ENCODE measurements at regions not wholly inside any gene's neighbourhood (a gene's known extent, or its start where the extent isn't known, plus 50 kb on each side); places are given as distances from the start of the nearest gene placed in this dataset.

- intact Hi-C loops (cut with DNase I; ENCODE audit: low total_unique reads), result no loop called here
- WGBS, 2 donors (ENCODE audit: low coverage in 1 of 2), result 97% methylated on average over 5 to 25 of the region's 25 CpGs
- TF ChIP-seq POLR2A (IDR thresholded peaks at IDR 0.05) (no peak), POLR2AphosphoS5 (IDR thresholded peaks at IDR 0.05) (no peak), EP300 (IDR thresholded peaks at IDR 0.05; ENCODE audit: low read depth) (no peak), CTCF (IDR thresholded peaks at IDR 0.05) (no peak)
- Histone ChIP-seq H3K27ac (no peak overlapping the region), H3K4me3 (no peak overlapping the region), H3K36me3 (no peaks in the 10 kb centered on the region), H3K27me3 (no peaks in the 10 kb centered on the region), H3K4me1 (no peaks in the 10 kb centered on the region), H3K9me3 (peaks cover 0 to 3% of the 10 kb centered on the region in 2 donors)
- no peak for DNase-seq
- in situ Hi-C loops (cut with MboI; ENCODE audit: low pct_ligation_motif_present in 1 of 4, low pct_unique_long_range_greater_than_20kb in 1 of 4, low sequenced_read_pairs in 3 of 4), result no loop called here
These were observed 453.8 kb upstream of the CNTN5 start for GRCh38 chr11:98566978-98567377.

GRCh38 chr11:98568013-98568412 lies 452.7 kb upstream of the CNTN5 start:
- 40 to 42% methylated on average over 2 of the region's 2 CpGs for WGBS, 2 donors (ENCODE audit: low coverage in 1 of 2)

GRCh38 chr11:98572941-98573340 lies 447.8 kb upstream of the CNTN5 start:
- no peaks in the 10 kb centered on the region for H3K9me3 ChIP-seq
- 43 to 56% methylated on average over 1 of the region's 1 CpG for WGBS, 2 donors (ENCODE audit: low coverage in 1 of 2)
- intact Hi-C loops (cut with DNase I; ENCODE audit: low total_unique reads) (no loop called here), in situ Hi-C loops (cut with MboI; ENCODE audit: low pct_ligation_motif_present in 1 of 4, low pct_unique_long_range_greater_than_20kb in 1 of 4, low sequenced_read_pairs in 3 of 4) (no loop called here)
- no peaks in the 10 kb centered on the region for H3K4me1 ChIP-seq
- no peaks in the 10 kb centered on the region for H3K27me3 ChIP-seq
- no peak for TF ChIP-seq CTCF (IDR thresholded peaks at IDR 0.05)
- TF ChIP-seq EP300 (IDR thresholded peaks at IDR 0.05; ENCODE audit: low read depth), result no peak
- TF ChIP-seq POLR2A (IDR thresholded peaks at IDR 0.05), result no peak
- no peak for DNase-seq
- no peaks in the 10 kb centered on the region for H3K36me3 ChIP-seq
- no peak overlapping the region for H3K4me3 ChIP-seq
- no peak overlapping the region for H3K27ac ChIP-seq

More at GRCh38 chr11:98568013-98568412, 452.7 kb upstream of the CNTN5 start:
- no peak overlapping the region for H3K27ac ChIP-seq
- H3K4me3 ChIP-seq, result no peak overlapping the region
- H3K36me3 ChIP-seq, result no peaks in the 10 kb centered on the region
- no peak for TF ChIP-seq POLR2A (IDR thresholded peaks at IDR 0.05)
- no peak for TF ChIP-seq CTCF (IDR thresholded peaks at IDR 0.05)
- TF ChIP-seq POLR2AphosphoS5 (IDR thresholded peaks at IDR 0.05), result no peak
- TF ChIP-seq EP300 (IDR thresholded peaks at IDR 0.05; ENCODE audit: low read depth), result no peak
- intact Hi-C loops (cut with DNase I; ENCODE audit: low total_unique reads), result no loop called here
- in situ Hi-C loops (cut with MboI; ENCODE audit: low pct_ligation_motif_present in 1 of 4, low pct_unique_long_range_greater_than_20kb in 1 of 4, low sequenced_read_pairs in 3 of 4), result no loop called here
- H3K27me3 ChIP-seq, result no peaks in the 10 kb centered on the region
- peaks cover 0 to 3% of the 10 kb centered on the region in 2 donors for H3K9me3 ChIP-seq
- no peak for DNase-seq
- H3K4me1 ChIP-seq, result no peaks in the 10 kb centered on the region

GRCh38 chr11:98587884-98588283 lies 432.9 kb upstream of the CNTN5 start:
- Histone ChIP-seq H3K36me3 (no peaks in the 10 kb centered on the region), H3K27me3 (no peaks in the 10 kb centered on the region), H3K27ac (no peak overlapping the region), H3K4me3 (no peak overlapping the region), H3K9me3 (peaks cover 0 to 5% of the 10 kb centered on the region in 2 donors), H3K4me1 (no peaks in the 10 kb centered on the region)
- DNase-seq, result no peak
- in situ Hi-C loops (cut with MboI; ENCODE audit: low pct_ligation_motif_present in 1 of 4, low pct_unique_long_range_greater_than_20kb in 1 of 4, low sequenced_read_pairs in 3 of 4), result no loop called here
- intact Hi-C loops (cut with DNase I; ENCODE audit: low total_unique reads), result no loop called here
- TF ChIP-seq CTCF (IDR thresholded peaks at IDR 0.05), result no peak
- TF ChIP-seq POLR2AphosphoS5 (IDR thresholded peaks at IDR 0.05), result no peak
